K562 (cell line): ENCODE measurements at regions not wholly inside any gene's neighbourhood (a gene's known extent, or its start where the extent isn't known, plus 50 kb on each side); places are given as distances from the start of the nearest gene placed in this dataset.
A peak's percentile ranks its signal among the peaks of the same experiment; 100 is the strongest.

Source experiments
- ATF7 ChIP-seq: fragments of 450-650 bp; IDR thresholded peaks from 2 replicates; pipeline ENCODE4 v1.7.1; 2014; ENCODE audit warnings: mild to moderate bottlenecking, moderate library complexity
- CBFA2T2 ChIP-seq: fragments of 450-650 bp; conservative IDR thresholded peaks from 2 replicates; pipeline ENCODE4 v1.6.1; 2017; ENCODE audit warnings: mild to moderate bottlenecking
- E2F3 ChIP-seq: fragments of 250-450 bp; sonication (Bioruptor Pico); IDR thresholded peaks from 2 replicates; pipeline ENCODE4 v1.4.0; 2020; ENCODE audit warnings: mild to moderate bottlenecking
- FOXK2 ChIP-seq, 2 experiments: fragments of 450-650 bp; IDR thresholded peaks in 1 of 2; conservative IDR thresholded peaks in 1 of 2; 2 replicates each; pipeline ENCODE4 v1.6.1; 2016; ENCODE audit warnings: low read depth in 2 of 2, mild to moderate bottlenecking in 1 of 2
- FOXP1 ChIP-seq: sonication (generic); formaldehyde crosslinking; IDR thresholded peaks from 2 replicates; pipeline ENCODE4 v1.8.0; 2022; ENCODE audit warnings: mild to moderate bottlenecking, missing genetic modification reagents
- GATAD2B ChIP-seq: fragments of 450-650 bp; IDR thresholded peaks from 2 replicates; pipeline ENCODE4 v1.6.1; 2017; ENCODE audit warnings: mild to moderate bottlenecking, borderline replicate concordance
- KLF6 ChIP-seq: fragments of 250-450 bp; sonication (Bioruptor Pico); IDR thresholded peaks from 2 replicates; pipeline ENCODE4 v1.4.0; 2020; ENCODE audit warnings: mild to moderate bottlenecking, moderate library complexity, borderline replicate concordance
- MBD2 ChIP-seq: sonication (generic); IDR thresholded peaks from 2 replicates; pipeline ENCODE4 v1.6.1; 2016; ENCODE audit warnings: low read depth, borderline replicate concordance
- NCOA1 ChIP-seq: fragments of 450-650 bp; IDR thresholded peaks from 2 replicates; pipeline ENCODE4 v1.6.1; 2016; ENCODE audit warnings: low read depth
- POLR2G ChIP-seq: fragments of 200-400 bp; formaldehyde crosslinking; IDR thresholded peaks from 2 replicates; pipeline ENCODE4 v1.6.1; 2017; ENCODE audit warnings: low read depth, mild to moderate bottlenecking, antibody characterized with exemption, low read length, moderate library complexity
- PPARD ChIP-seq: fragments of 250-450 bp; sonication (Bioruptor Pico); IDR thresholded peaks from 2 replicates; pipeline ENCODE4 v1.8.0; 2022; ENCODE audit warnings: inconsistent platforms, mild to moderate bottlenecking, moderate library complexity
- RAD51 ChIP-seq: fragments of 450-650 bp; IDR thresholded peaks from 2 replicates; pipeline ENCODE4 v1.7.1; 2016; ENCODE audit warnings: low read depth, mild to moderate bottlenecking, borderline replicate concordance
- WHSC1 ChIP-seq: IDR thresholded peaks from one replicate; pipeline ENCODE4 v1.6.1; 2012; ENCODE audit warnings: low read length, control low read depth, inconsistent platforms
- ZNF644 ChIP-seq: fragments of 200-800 bp; sonication (Bioruptor generic); IDR thresholded peaks from 2 replicates; pipeline ENCODE4 v1.6.1; 2016; ENCODE audit warnings: low read depth, missing genetic modification characterization, missing compliant biosample characterization
- ZNF699 ChIP-seq: fragments of 250-450 bp; sonication (Bioruptor Pico); IDR thresholded peaks from 2 replicates; pipeline ENCODE4 v1.8.0; 2021; ENCODE audit warnings: mild to moderate bottlenecking, moderate library complexity; ENCODE audit not compliant: insufficient replicate concordance
- TF ChIP-seq, protein P1 (sequence below): fragments of 250-450 bp; sonication (Bioruptor Pico); IDR thresholded peaks from 2 replicates; pipeline ENCODE4 v1.8.0; 2022; ENCODE audit warnings: inconsistent platforms
- TF ChIP-seq, protein P2 (sequence below): fragments of 450-650 bp; IDR thresholded peaks from 2 replicates; pipeline ENCODE4 v1.7.1; 2018; ENCODE audit warnings: mild to moderate bottlenecking, low read depth; ENCODE audit not compliant: partially characterized antibody
- TF ChIP-seq, protein P3 (sequence below), 3 experiments: fragments of 200-800 bp in 1 of 3; fragments of 250-450 bp in 1 of 3; fragments of 450-650 bp in 1 of 3; sonication (Bioruptor Pico) in 1 of 3; sonication (Bioruptor generic) in 1 of 3; formaldehyde crosslinking in 1 of 3; IDR thresholded peaks; 2 replicates each; pipeline versions ENCODE4 v1.6.1 to v1.8.0; 2016 to 2022; ENCODE audit warnings: mild to moderate bottlenecking in 2 of 3, missing genetic modification characterization in 2 of 3, missing compliant biosample characterization in 1 of 3, moderate library complexity in 1 of 3

DNA sequence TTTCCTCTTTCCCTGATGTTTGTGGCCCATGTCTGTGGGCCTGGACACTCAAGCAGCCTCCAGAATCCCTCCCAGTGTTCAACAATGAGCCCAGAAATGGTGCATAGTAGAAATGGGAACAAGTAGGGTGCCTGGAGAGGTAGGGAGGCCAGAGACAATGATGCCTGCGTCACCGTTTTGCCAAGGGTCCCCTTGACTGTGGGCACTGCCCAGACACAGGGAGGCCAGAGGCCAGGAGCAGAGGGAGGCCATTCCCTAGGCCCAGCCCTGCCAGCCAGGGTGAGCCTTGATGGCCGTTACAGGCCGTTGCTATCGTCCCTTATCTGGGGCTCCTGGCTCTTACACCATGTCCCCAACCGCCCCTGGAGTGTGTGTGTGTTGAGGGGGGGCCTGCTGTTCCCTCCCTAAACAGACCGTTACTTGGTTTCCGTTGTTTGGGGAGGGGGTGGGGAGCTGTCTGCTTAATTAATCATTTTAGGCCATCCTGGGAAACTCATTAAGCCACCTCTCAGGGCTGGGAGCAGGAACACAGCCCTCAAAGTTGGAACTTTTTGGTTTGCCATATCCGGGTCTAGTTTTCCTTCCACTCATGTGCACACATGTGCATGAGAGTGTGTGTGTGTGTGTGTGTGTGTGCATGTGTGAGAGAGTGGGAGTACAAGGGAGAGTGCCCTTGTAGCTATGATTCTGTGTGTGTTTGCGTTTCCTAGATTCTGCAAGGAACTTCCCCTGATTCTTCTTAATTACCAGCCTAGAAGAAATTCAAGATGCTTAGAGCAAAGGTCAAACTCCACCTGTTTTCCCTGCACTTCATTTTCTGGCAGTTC, 135.2 kb upstream of the HAAO start (continued):
- TF ChIP-seq FOXK2 (conservative IDR thresholded peaks at IDR 0.05 in 1 of 2, IDR thresholded peaks at IDR 0.05 in 1 of 2; ENCODE audit: low read depth in 2 of 2) (no peak; a peak in 1 of 4 replicates), KLF6 (CRISPR knock-in tag) (peak; percentile 94; the same call in 1 of the 2 replicates), RAD51 (no peak), E2F3 (CRISPR knock-in tag) (peak; percentile 92), WHSC1 (no peak), POLR2G (no peak; the same call in 1 of the 2 replicates), ATF7 (peak; percentile 51; the same call in 1 of the 2 replicates), CBFA2T2 (peak; percentile 63), GATAD2B (no peak; the same call in 1 of the 2 replicates), ZNF644 (tag) (peak; percentile 73), MBD2 (peak; percentile 76; the same call in 1 of the 2 replicates), FOXP1 (CRISPR knock-in tag) (no peak), ZNF699 (CRISPR knock-in tag) (no peak), PPARD (CRISPR knock-in tag) (no peak), NCOA1 (peak; percentile 86)
- TF ChIP-seq, protein P1, sequence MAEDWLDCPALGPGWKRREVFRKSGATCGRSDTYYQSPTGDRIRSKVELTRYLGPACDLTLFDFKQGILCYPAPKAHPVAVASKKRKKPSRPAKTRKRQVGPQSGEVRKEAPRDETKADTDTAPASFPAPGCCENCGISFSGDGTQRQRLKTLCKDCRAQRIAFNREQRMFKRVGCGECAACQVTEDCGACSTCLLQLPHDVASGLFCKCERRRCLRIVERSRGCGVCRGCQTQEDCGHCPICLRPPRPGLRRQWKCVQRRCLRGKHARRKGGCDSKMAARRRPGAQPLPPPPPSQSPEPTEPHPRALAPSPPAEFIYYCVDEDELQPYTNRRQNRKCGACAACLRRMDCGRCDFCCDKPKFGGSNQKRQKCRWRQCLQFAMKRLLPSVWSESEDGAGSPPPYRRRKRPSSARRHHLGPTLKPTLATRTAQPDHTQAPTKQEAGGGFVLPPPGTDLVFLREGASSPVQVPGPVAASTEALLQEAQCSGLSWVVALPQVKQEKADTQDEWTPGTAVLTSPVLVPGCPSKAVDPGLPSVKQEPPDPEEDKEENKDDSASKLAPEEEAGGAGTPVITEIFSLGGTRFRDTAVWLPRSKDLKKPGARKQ (CRISPR knock-in tag): no peak
- TF ChIP-seq, protein P2, sequence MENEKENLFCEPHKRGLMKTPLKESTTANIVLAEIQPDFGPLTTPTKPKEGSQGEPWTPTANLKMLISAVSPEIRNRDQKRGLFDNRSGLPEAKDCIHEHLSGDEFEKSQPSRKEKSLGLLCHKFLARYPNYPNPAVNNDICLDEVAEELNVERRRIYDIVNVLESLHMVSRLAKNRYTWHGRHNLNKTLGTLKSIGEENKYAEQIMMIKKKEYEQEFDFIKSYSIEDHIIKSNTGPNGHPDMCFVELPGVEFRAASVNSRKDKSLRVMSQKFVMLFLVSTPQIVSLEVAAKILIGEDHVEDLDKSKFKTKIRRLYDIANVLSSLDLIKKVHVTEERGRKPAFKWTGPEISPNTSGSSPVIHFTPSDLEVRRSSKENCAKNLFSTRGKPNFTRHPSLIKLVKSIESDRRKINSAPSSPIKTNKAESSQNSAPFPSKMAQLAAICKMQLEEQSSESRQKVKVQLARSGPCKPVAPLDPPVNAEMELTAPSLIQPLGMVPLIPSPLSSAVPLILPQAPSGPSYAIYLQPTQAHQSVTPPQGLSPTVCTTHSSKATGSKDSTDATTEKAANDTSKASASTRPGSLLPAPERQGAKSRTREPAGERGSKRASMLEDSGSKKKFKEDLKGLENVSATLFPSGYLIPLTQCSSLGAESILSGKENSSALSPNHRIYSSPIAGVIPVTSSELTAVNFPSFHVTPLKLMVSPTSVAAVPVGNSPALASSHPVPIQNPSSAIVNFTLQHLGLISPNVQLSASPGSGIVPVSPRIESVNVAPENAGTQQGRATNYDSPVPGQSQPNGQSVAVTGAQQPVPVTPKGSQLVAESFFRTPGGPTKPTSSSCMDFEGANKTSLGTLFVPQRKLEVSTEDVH: no peak
- TF ChIP-seq, protein P3, sequence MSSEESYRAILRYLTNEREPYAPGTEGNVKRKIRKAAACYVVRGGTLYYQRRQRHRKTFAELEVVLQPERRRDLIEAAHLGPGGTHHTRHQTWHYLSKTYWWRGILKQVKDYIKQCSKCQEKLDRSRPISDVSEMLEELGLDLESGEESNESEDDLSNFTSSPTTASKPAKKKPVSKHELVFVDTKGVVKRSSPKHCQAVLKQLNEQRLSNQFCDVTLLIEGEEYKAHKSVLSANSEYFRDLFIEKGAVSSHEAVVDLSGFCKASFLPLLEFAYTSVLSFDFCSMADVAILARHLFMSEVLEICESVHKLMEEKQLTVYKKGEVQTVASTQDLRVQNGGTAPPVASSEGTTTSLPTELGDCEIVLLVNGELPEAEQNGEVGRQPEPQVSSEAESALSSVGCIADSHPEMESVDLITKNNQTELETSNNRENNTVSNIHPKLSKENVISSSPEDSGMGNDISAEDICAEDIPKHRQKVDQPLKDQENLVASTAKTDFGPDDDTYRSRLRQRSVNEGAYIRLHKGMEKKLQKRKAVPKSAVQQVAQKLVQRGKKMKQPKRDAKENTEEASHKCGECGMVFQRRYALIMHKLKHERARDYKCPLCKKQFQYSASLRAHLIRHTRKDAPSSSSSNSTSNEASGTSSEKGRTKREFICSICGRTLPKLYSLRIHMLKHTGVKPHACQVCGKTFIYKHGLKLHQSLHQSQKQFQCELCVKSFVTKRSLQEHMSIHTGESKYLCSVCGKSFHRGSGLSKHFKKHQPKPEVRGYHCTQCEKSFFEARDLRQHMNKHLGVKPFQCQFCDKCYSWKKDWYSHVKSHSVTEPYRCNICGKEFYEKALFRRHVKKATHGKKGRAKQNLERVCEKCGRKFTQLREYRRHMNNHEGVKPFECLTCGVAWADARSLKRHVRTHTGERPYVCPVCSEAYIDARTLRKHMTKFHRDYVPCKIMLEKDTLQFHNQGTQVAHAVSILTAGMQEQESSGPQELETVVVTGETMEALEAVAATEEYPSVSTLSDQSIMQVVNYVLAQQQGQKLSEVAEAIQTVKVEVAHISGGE (CRISPR knock-in tag; IDR thresholded peaks at IDR 0.05): peak in 1 of 3 experiments; percentile 66; a peak in 2 of 6 replicates
